ENCODE measurements at regions not wholly inside any gene's neighbourhood (a gene's known extent, or its start where the extent isn't known, plus 50 kb on each side); places are given as distances from the start of the nearest gene placed in this dataset.

DNA sequence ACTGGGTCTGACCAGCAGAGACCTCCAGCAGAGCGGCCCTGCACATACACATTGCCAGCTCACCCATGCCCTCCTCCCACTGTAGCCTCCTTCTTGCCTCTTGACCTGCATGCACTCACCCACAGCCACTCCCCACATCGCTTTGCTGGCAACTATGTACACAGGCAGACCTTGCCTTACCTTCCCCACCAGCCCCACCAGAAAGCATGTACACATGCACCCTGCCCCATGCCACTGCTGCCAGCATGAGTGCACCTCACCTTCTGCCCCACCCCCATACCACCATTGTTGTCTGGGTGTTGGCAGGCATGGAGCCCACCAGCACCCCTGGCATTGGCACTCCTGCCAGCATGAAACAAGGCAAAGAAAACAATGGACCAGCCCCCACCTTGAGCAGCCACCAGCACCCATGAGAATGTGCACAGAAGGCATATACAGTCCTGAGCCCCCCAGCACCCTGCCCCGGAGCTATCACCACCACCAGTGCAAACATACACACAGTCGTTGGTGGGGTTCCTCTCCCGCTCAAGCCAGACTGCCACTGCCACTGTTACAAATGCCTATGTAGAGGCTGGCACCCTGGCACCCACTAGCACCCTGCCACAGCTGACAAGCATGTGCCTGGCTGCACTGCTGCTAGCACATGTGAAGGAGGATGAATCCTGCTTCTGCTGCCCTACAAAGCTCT lies 171.4 kb upstream of the NR4A3 start:
- Histone ChIP-seq H3K27ac (ENCODE audit: low read depth in 1 of 2, low read length in 2 of 2) (no peak overlapping the region), H3K36me3 (ENCODE audit: insufficient read depth, low read length) (no peaks in the 10 kb centered on the region), H3K4me1 (ENCODE audit: insufficient read depth, low read length) (no peaks in the 10 kb centered on the region), H3K27me3 (ENCODE audit: control insufficient read depth in 1 of 2, insufficient read depth in 2 of 2, low read length in 2 of 2) (no peaks in the 10 kb centered on the region), H3K4me3 (ENCODE audit: low read length) (no peak overlapping the region), H3K9me3 (ENCODE audit: control insufficient read depth in 1 of 2, insufficient read depth in 1 of 2, low read length in 2 of 2) (peaks cover 0 to 9% of the 10 kb centered on the region in 2 experiments)
- DNase-seq = no peak
- Mint-ChIP-seq H3K27me3 (peaks cover 4% of the 10 kb centered on the region), H3K4me3 (no peak overlapping the region), H3K9me3 (peaks cover 12% of the 10 kb centered on the region), H3K27ac (no peak overlapping the region), H3K4me1 (ENCODE audit: low read depth) (no peaks in the 10 kb centered on the region), H3K36me3 (ENCODE audit: low read depth) (no peaks in the 10 kb centered on the region)
- ChIA-PET CTCF (no interaction called here), POLR2A (no interaction called here)
- TF ChIP-seq, protein P1, sequence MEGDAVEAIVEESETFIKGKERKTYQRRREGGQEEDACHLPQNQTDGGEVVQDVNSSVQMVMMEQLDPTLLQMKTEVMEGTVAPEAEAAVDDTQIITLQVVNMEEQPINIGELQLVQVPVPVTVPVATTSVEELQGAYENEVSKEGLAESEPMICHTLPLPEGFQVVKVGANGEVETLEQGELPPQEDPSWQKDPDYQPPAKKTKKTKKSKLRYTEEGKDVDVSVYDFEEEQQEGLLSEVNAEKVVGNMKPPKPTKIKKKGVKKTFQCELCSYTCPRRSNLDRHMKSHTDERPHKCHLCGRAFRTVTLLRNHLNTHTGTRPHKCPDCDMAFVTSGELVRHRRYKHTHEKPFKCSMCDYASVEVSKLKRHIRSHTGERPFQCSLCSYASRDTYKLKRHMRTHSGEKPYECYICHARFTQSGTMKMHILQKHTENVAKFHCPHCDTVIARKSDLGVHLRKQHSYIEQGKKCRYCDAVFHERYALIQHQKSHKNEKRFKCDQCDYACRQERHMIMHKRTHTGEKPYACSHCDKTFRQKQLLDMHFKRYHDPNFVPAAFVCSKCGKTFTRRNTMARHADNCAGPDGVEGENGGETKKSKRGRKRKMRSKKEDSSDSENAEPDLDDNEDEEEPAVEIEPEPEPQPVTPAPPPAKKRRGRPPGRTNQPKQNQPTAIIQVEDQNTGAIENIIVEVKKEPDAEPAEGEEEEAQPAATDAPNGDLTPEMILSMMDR (IDR thresholded peaks at IDR 0.05) = no peak
- ATAC-seq (ENCODE audit: poor library complexity) = no peak
- intact Hi-C loops (cut with DNase I, micrococcal nuclease) = no loop called here

DNA sequence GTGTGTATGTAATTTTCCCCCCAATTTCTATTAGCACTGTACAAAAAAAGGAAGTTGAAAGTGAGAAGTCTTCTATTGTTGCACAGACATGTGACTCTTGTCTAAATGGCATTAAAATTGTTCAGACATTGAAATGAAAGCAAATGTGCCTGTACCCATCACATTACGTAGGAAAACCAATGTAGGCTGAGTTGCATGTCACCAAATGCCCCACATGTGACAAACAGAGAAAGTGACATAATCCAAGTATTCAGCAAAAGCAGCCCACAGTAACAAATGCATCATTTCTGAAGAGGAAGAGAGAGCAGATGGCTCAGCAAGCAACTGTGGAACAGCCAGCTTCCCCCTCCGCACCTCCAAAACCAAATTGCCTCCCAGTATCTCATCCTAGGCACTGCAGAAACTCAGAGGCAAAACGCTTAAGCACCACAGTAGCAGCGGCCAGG lies 161.5 kb upstream of the NR4A3 start:
- Histone ChIP-seq H3K27me3 (ENCODE audit: control insufficient read depth in 1 of 2, insufficient read depth in 2 of 2, low read length in 2 of 2) (no peaks in the 10 kb centered on the region), H3K4me3 (ENCODE audit: low read length) (no peak overlapping the region), H3K4me1 (ENCODE audit: insufficient read depth, low read length) (no peaks in the 10 kb centered on the region), H3K27ac (ENCODE audit: low read depth in 1 of 2, low read length in 2 of 2) (no peak overlapping the region), H3K9me3 (ENCODE audit: control insufficient read depth in 1 of 2, insufficient read depth in 1 of 2, low read length in 2 of 2) (no peaks in the 10 kb centered on the region), H3K36me3 (ENCODE audit: insufficient read depth, low read length) (no peaks in the 10 kb centered on the region)
- no peaks in the 10 kb centered on the region for H3K36me3 Mint-ChIP-seq (ENCODE audit: low read depth)
- ChIA-PET CTCF (no interaction called here), POLR2A (no interaction called here)
- DNase-seq (peak in 3 of 14 experiments; percentile 32 to 66 (median 57)), ATAC-seq (ENCODE audit: poor library complexity) (no peak)
- no peak overlapping the region for H3K4me3 Mint-ChIP-seq
- H3K27me3 Mint-ChIP-seq = no peaks in the 10 kb centered on the region
- no peaks in the 10 kb centered on the region for H3K4me1 Mint-ChIP-seq (ENCODE audit: low read depth)
- intact Hi-C loops (cut with DNase I, micrococcal nuclease) = no loop called here
- TF ChIP-seq, protein P1 (IDR thresholded peaks at IDR 0.05) = no peak
- H3K9me3 Mint-ChIP-seq = no peaks in the 10 kb centered on the region
- no peak overlapping the region for H3K27ac Mint-ChIP-seq

DNA sequence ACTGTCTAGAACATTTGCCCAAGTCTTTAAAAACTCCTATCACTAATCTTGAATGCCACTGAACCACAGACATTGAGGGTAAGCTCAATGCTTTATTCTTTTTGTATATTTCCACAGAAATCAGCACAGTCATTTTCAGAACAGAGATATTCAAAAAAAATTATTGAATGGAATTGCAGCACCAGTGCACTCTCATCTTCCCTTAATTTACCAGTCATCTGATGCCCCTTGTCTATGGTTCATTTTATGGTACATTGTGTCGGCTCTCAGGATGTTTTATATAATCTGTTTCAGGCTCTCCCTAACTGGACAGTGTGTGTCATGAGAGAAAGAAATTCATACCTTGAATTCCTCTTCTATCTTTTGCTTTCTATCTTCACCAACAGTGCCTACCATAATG lies 158.4 kb upstream of the NR4A3 start:
- POLR2A ChIA-PET = no interaction called here
- H3K27ac Mint-ChIP-seq = no peak overlapping the region
- intact Hi-C loops (cut with DNase I, micrococcal nuclease) = no loop called here
- H3K4me1 ChIP-seq (ENCODE audit: insufficient read depth, low read length) = no peaks in the 10 kb centered on the region
- H3K9me3 ChIP-seq (ENCODE audit: control insufficient read depth in 1 of 2, insufficient read depth in 1 of 2, low read length in 2 of 2) = no peaks in the 10 kb centered on the region
- CTCF ChIA-PET = no interaction called here
- H3K4me3 ChIP-seq (ENCODE audit: low read length) = no peak overlapping the region
- no peaks in the 10 kb centered on the region for H3K4me1 Mint-ChIP-seq (ENCODE audit: low read depth)
- DNase-seq (no peak), ATAC-seq (ENCODE audit: poor library complexity) (no peak)
- H3K36me3 Mint-ChIP-seq (ENCODE audit: low read depth) = no peaks in the 10 kb centered on the region
- no peaks in the 10 kb centered on the region for H3K9me3 Mint-ChIP-seq
- no peaks in the 10 kb centered on the region for H3K27me3 ChIP-seq (ENCODE audit: control insufficient read depth in 1 of 2, insufficient read depth in 2 of 2, low read length in 2 of 2)
- H3K27me3 Mint-ChIP-seq = no peaks in the 10 kb centered on the region
- H3K27ac ChIP-seq (ENCODE audit: low read depth in 1 of 2, low read length in 2 of 2) = no peak overlapping the region
- no peak overlapping the region for H3K4me3 Mint-ChIP-seq
- TF ChIP-seq, protein P1 (IDR thresholded peaks at IDR 0.05) = no peak
- H3K36me3 ChIP-seq (ENCODE audit: insufficient read depth, low read length) = no peaks in the 10 kb centered on the region

Data from CD4-positive, alpha-beta T cell (primary cell).